ENCODE measurements at regions not wholly inside any gene's neighbourhood (a gene's known extent, or its start where the extent isn't known, plus 50 kb on each side); places are given as distances from the start of the nearest gene placed in this dataset.

GRCh38 chr11:116503216-116504160 lies 269.3 kb downstream of the BUD13 start:
- TF ChIP-seq CTCF (IDR thresholded peaks at IDR 0.05; ENCODE audit: low read depth, low read length) (no peak), EZH2phosphoT487 (IDR thresholded peaks at IDR 0.05; ENCODE audit: low read depth) (no peak)

Measured in OCI-LY3 (cell line).